SK-N-SH (cell line): ENCODE measurements at regions not wholly inside any gene's neighbourhood (a gene's known extent, or its start where the extent isn't known, plus 50 kb on each side); places are given as distances from the start of the nearest gene placed in this dataset.

Experiments used
- CTCF ChIA-PET: fragments of 300-600, 350-600 bp; formaldehyde crosslinking; extraction: SDS; loops from one replicate; lab custom pipeline; 2021; lab: Yijun Ruan, JAX
- POLR2A ChIA-PET: fragments of 350-600 bp; sonication (Branson Sonifier 250); formaldehyde crosslinking; extraction: SDS; loops from one replicate; lab custom pipeline; 2020; ENCODE audit warnings: antibody characterized with exemption, inconsistent platforms; lab: Yijun Ruan, JAX
- DNase-seq: peaks from one replicate; pipeline ENCODE4 v3.0.0; 2012
- H2AFZ ChIP-seq: fragments of 200-600 bp; sonication (generic); 2 replicates; pipeline ENCODE4 v1.8.1; 2016; ENCODE audit warnings: antibody characterized with exemption, mild to moderate bottlenecking, low read depth
- H3F3A ChIP-seq: fragments of 200-600 bp; sonication (generic); replicated peaks from 2 replicates; pipeline ENCODE3; 2016; ENCODE audit warnings: antibody characterized with exemption, mild to moderate bottlenecking; ENCODE audit not compliant: insufficient read depth
- H3K27ac ChIP-seq, 2 experiments: fragments of 200-500 bp in 1 of 2; fragments of 200-600 bp in 1 of 2; sonication (Bioruptor generic) in 1 of 2; sonication (generic), shearing (Covaris generic) in 1 of 2; 2 replicates each; pipeline versions ENCODE4 v1.5.1 to v1.6.1; 2014 to 2016; ENCODE audit warnings: low read depth in 2 of 2, inconsistent platforms in 1 of 2, low read length in 1 of 2, mild to moderate bottlenecking in 1 of 2, mixed read lengths in 1 of 2
- H3K27me3 ChIP-seq: fragments of 200-600 bp; sonication (generic), shearing (Covaris generic); 2 replicates; pipeline ENCODE4 v1.6.1; 2016; ENCODE audit warnings: mixed run types; ENCODE audit not compliant: insufficient read depth
- H3K36me3 ChIP-seq, 2 experiments: fragments of 200-500 bp in 1 of 2; fragments of 200-600 bp in 1 of 2; sonication (Bioruptor generic) in 1 of 2; sonication (generic) in 1 of 2; replicated peaks in 1 of 2; 2 replicates each; pipeline versions ENCODE3 to v1.5.1; 2014 to 2016; ENCODE audit warnings: low read length in 1 of 2, mild to moderate bottlenecking in 1 of 2; ENCODE audit not compliant: insufficient read depth in 2 of 2, control insufficient read depth in 1 of 2
- H3K4me1 ChIP-seq, 2 experiments: fragments of 200-500 bp in 1 of 2; fragments of 200-600 bp in 1 of 2; sonication (Bioruptor generic) in 1 of 2; sonication (generic), shearing (Covaris generic) in 1 of 2; 2 replicates each; pipeline versions ENCODE4 v1.5.1 to v1.6.1; 2014 to 2016; ENCODE audit warnings: low read depth in 1 of 2, low read length in 1 of 2, mixed run types in 1 of 2; ENCODE audit not compliant: insufficient read depth in 2 of 2, control insufficient read depth in 1 of 2
- H3K4me2 ChIP-seq: fragments of 200-600 bp; sonication (generic), shearing (Covaris generic); 2 replicates; pipeline ENCODE4 v1.6.1; 2017; ENCODE audit warnings: mixed run types
- H3K4me3 ChIP-seq, 2 experiments: fragments of 200-500 bp in 1 of 2; fragments of 200-600 bp in 1 of 2; sonication (Bioruptor generic) in 1 of 2; sonication (generic), shearing (Covaris generic) in 1 of 2; 2 replicates each; pipeline versions ENCODE4 v1.5.1 to v1.8.1; 2014 to 2016; ENCODE audit warnings: low read depth in 2 of 2, inconsistent platforms in 1 of 2, low read length in 1 of 2, mild to moderate bottlenecking in 1 of 2, mixed read lengths in 1 of 2, moderate library complexity in 1 of 2
- H3K79me2 ChIP-seq: fragments of 200-600 bp; sonication (generic); 2 replicates; pipeline ENCODE4 v1.8.1; 2017; ENCODE audit warnings: mild to moderate bottlenecking; ENCODE audit not compliant: insufficient read depth
- H3K9ac ChIP-seq: fragments of 200-600 bp; sonication (generic); 2 replicates; pipeline ENCODE4 v1.6.1; 2017; ENCODE audit warnings: mixed run types
- H3K9me2 ChIP-seq: fragments of 200-600 bp; sonication (generic); 2 replicates; pipeline ENCODE4 v1.6.1; 2017; ENCODE audit warnings: mixed run types
- H3K9me3 ChIP-seq: fragments of 200-600 bp; sonication (generic); 2 replicates; pipeline ENCODE4 v1.6.1; 2017; ENCODE audit warnings: mixed run types, mild to moderate bottlenecking, moderate library complexity
- H4K20me1 ChIP-seq: fragments of 200-600 bp; sonication (generic); 2 replicates; pipeline ENCODE4 v1.6.1; 2017; ENCODE audit warnings: mild to moderate bottlenecking, mixed run types; ENCODE audit not compliant: insufficient read depth
- ELF1 ChIP-seq: IDR thresholded peaks from 2 replicates; pipeline ENCODE4 v1.4.0; 2012
- EZH2phosphoT487 ChIP-seq: fragments of 200-600 bp; sonication (generic); IDR thresholded peaks from 2 replicates; pipeline ENCODE4 v1.6.1; 2017; ENCODE audit warnings: low read depth, mixed run types, mild to moderate bottlenecking, antibody characterized with exemption, moderate library complexity, borderline replicate concordance
- FOSL2 ChIP-seq: IDR thresholded peaks from 2 replicates; pipeline ENCODE4 v1.4.0; 2012; ENCODE audit warnings: low read depth, mild to moderate bottlenecking, moderate library complexity, borderline replicate concordance
- GABPA ChIP-seq: IDR thresholded peaks from 2 replicates; pipeline ENCODE4 v1.4.0; 2012; ENCODE audit warnings: low read depth, mild to moderate bottlenecking
- GATA2 ChIP-seq: sonication (generic); formaldehyde crosslinking; IDR thresholded peaks from 2 replicates; pipeline ENCODE4 v1.5.0; 2020; ENCODE audit warnings: mild to moderate bottlenecking, missing genetic modification reagents
- JUND ChIP-seq: IDR thresholded peaks from 2 replicates; pipeline ENCODE4 v1.4.0; 2012
- MXI1 ChIP-seq: IDR thresholded peaks from 2 replicates; pipeline ENCODE4 v1.6.1; 2012; ENCODE audit warnings: mild to moderate bottlenecking, low read depth, low read length, improper control_type of control experiment
- NRF1 ChIP-seq: IDR thresholded peaks from 2 replicates; pipeline ENCODE4 v1.6.1; 2012; ENCODE audit warnings: low read depth, mild to moderate bottlenecking, low read length
- POLR2AphosphoS5 ChIP-seq: IDR thresholded peaks from 2 replicates; pipeline ENCODE4 v1.6.1; 2012; ENCODE audit warnings: low read depth, low read length
- RCOR1 ChIP-seq: fragments of 150-350 bp; IDR thresholded peaks from 2 replicates; pipeline ENCODE4 v1.6.1; 2017; ENCODE audit warnings: antibody characterized with exemption, low read length
- RFX5 ChIP-seq: IDR thresholded peaks from 2 replicates; pipeline ENCODE4 v1.6.1; 2012; ENCODE audit warnings: mild to moderate bottlenecking, improper control_type of control experiment, low read length
- TEAD4 ChIP-seq: IDR thresholded peaks from 2 replicates; pipeline ENCODE4 v1.4.0; 2012; ENCODE audit warnings: mild to moderate bottlenecking, borderline replicate concordance; ENCODE audit not compliant: insufficient read depth
- YY1 ChIP-seq: IDR thresholded peaks from 2 replicates; pipeline ENCODE4 v1.4.0; 2012; ENCODE audit warnings: low read depth, mild to moderate bottlenecking
- WGBS: methylation state at CpG from one replicate; pipeline ENCODE4 v1.1.6; 2017; ENCODE audit warnings: low lambda C conversion rate; 5-methylcytosine and 5-hydroxymethylcytosine counted together
- TF ChIP-seq, protein P1 (sequence below): fragments of 150-350 bp; IDR thresholded peaks from 2 replicates; pipeline ENCODE4 v1.6.1; 2016; ENCODE audit warnings: mild to moderate bottlenecking, low read depth, low read length
- TF ChIP-seq, protein P2 (sequence below): fragments of 150-350 bp; IDR thresholded peaks from 2 replicates; pipeline ENCODE4 v1.6.1; 2017; ENCODE audit warnings: antibody characterized with exemption, low read length, low read depth, borderline replicate concordance
- TF ChIP-seq, protein P3 (sequence below): fragments of 200-600 bp; sonication (generic); IDR thresholded peaks from 2 replicates; pipeline ENCODE4 v1.6.1; 2017; ENCODE audit warnings: antibody characterized with exemption, mild to moderate bottlenecking, moderate library complexity
- TF ChIP-seq, protein P4 (sequence below): IDR thresholded peaks from 2 replicates; pipeline ENCODE4 v1.4.0; 2012; ENCODE audit warnings: low read depth
- TF ChIP-seq, protein P5 (sequence below): IDR thresholded peaks from 2 replicates; pipeline ENCODE4 v1.4.0; 2012; ENCODE audit warnings: low read depth, borderline replicate concordance
- TF ChIP-seq, protein P6 (sequence below): IDR thresholded peaks from 2 replicates; pipeline ENCODE4; 2012

DNA sequence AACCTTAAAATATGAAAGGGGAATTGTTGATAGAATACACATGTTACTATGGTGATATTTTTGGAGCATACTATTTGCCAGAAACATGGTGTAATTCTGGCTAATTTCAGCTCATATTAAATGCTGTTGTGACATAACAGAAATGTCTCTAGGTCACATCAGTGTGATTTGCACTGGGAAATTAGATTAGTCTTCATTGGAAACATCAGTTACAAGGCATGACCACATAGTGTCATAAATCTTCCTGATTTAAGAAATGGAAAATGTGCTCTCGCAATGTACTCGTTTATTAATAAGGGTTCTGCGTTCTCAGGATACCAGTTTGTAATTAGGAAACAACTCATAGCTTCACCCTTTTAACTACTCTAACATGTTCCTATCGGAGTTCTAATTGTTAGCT lies 72.9 kb upstream of the GYPA start:
- no peaks in the 10 kb centered on the region for H3K79me2 ChIP-seq
- H3K36me3 ChIP-seq, result no peaks in the 10 kb centered on the region
- H3K9me3 ChIP-seq, result no peaks in the 10 kb centered on the region
- POLR2A ChIA-PET, result no interaction called here
- no peak overlapping the region for H3K27ac ChIP-seq
- H3K4me2 ChIP-seq, result no peak overlapping the region
- TF ChIP-seq, protein P1, sequence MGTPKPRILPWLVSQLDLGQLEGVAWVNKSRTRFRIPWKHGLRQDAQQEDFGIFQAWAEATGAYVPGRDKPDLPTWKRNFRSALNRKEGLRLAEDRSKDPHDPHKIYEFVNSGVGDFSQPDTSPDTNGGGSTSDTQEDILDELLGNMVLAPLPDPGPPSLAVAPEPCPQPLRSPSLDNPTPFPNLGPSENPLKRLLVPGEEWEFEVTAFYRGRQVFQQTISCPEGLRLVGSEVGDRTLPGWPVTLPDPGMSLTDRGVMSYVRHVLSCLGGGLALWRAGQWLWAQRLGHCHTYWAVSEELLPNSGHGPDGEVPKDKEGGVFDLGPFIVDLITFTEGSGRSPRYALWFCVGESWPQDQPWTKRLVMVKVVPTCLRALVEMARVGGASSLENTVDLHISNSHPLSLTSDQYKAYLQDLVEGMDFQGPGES, result no peak
- TF ChIP-seq GATA2 (no peak), RCOR1 (no peak), YY1 (no peak), JUND (no peak), RFX5 (no peak), MXI1 (no peak), GABPA (no peak), TEAD4 (no peak), ELF1 (no peak), FOSL2 (no peak), POLR2AphosphoS5 (no peak), EZH2phosphoT487 (no peak), NRF1 (no peak)
- TF ChIP-seq, protein P2, sequence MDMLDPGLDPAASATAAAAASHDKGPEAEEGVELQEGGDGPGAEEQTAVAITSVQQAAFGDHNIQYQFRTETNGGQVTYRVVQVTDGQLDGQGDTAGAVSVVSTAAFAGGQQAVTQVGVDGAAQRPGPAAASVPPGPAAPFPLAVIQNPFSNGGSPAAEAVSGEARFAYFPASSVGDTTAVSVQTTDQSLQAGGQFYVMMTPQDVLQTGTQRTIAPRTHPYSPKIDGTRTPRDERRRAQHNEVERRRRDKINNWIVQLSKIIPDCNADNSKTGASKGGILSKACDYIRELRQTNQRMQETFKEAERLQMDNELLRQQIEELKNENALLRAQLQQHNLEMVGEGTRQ, result no peak
- TF ChIP-seq, protein P3, sequence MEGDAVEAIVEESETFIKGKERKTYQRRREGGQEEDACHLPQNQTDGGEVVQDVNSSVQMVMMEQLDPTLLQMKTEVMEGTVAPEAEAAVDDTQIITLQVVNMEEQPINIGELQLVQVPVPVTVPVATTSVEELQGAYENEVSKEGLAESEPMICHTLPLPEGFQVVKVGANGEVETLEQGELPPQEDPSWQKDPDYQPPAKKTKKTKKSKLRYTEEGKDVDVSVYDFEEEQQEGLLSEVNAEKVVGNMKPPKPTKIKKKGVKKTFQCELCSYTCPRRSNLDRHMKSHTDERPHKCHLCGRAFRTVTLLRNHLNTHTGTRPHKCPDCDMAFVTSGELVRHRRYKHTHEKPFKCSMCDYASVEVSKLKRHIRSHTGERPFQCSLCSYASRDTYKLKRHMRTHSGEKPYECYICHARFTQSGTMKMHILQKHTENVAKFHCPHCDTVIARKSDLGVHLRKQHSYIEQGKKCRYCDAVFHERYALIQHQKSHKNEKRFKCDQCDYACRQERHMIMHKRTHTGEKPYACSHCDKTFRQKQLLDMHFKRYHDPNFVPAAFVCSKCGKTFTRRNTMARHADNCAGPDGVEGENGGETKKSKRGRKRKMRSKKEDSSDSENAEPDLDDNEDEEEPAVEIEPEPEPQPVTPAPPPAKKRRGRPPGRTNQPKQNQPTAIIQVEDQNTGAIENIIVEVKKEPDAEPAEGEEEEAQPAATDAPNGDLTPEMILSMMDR, result no peak
- TF ChIP-seq, protein P4, sequence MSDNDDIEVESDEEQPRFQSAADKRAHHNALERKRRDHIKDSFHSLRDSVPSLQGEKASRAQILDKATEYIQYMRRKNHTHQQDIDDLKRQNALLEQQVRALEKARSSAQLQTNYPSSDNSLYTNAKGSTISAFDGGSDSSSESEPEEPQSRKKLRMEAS, result no peak
- TF ChIP-seq, protein P5, sequence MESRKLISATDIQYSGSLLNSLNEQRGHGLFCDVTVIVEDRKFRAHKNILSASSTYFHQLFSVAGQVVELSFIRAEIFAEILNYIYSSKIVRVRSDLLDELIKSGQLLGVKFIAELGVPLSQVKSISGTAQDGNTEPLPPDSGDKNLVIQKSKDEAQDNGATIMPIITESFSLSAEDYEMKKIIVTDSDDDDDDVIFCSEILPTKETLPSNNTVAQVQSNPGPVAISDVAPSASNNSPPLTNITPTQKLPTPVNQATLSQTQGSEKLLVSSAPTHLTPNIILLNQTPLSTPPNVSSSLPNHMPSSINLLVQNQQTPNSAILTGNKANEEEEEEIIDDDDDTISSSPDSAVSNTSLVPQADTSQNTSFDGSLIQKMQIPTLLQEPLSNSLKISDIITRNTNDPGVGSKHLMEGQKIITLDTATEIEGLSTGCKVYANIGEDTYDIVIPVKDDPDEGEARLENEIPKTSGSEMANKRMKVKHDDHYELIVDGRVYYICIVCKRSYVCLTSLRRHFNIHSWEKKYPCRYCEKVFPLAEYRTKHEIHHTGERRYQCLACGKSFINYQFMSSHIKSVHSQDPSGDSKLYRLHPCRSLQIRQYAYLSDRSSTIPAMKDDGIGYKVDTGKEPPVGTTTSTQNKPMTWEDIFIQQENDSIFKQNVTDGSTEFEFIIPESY, result no peak
- TF ChIP-seq, protein P6, sequence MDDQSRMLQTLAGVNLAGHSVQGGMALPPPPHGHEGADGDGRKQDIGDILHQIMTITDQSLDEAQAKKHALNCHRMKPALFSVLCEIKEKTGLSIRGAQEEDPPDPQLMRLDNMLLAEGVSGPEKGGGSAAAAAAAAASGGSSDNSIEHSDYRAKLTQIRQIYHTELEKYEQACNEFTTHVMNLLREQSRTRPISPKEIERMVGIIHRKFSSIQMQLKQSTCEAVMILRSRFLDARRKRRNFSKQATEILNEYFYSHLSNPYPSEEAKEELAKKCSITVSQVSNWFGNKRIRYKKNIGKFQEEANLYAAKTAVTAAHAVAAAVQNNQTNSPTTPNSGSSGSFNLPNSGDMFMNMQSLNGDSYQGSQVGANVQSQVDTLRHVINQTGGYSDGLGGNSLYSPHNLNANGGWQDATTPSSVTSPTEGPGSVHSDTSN, result no peak
- H3K4me3 ChIP-seq, result no peak overlapping the region
- H2AFZ ChIP-seq, result no peak overlapping the region
- H3F3A ChIP-seq, result no peaks in the 10 kb centered on the region
- no peak for DNase-seq
- 6% methylated on average over 4 of the region's 4 CpGs for WGBS
- no peaks in the 10 kb centered on the region for H3K4me1 ChIP-seq
- H4K20me1 ChIP-seq, result no peaks in the 10 kb centered on the region
- H3K9me2 ChIP-seq, result no peaks in the 10 kb centered on the region
- CTCF ChIA-PET, result no interaction called here
- no peak overlapping the region for H3K9ac ChIP-seq
- H3K27me3 ChIP-seq, result no peaks in the 10 kb centered on the region
